ENCODE measurements at regions not wholly inside any gene's neighbourhood (a gene's known extent, or its start where the extent isn't known, plus 50 kb on each side); places are given as distances from the start of the nearest gene placed in this dataset.
"Not testable (repeated sequence)": the region's sequence is repeated elsewhere in the genome, so short reads cannot be mapped to it uniquely, and the experiment has no call there.

- no peak for ATAC-seq
Measured at GRCh38 chr6:43934183-43934802, 164.3 kb downstream of the VEGFA start.

GRCh38 chr6:43933148-43933885 is 163.3 kb downstream of the VEGFA start:
- no peak for ATAC-seq

GRCh38 chr6:43932259-43933147 is 162.5 kb downstream of the VEGFA start:
- no peak for ATAC-seq

- ATAC-seq = no peak
Measured at GRCh38 chr6:43931201-43931600, 161.2 kb downstream of the VEGFA start.

GRCh38 chr6:43930440-43931154 is 160.6 kb downstream of the VEGFA start:
- ATAC-seq = no peak

GRCh38 chr6:43929511-43929910 is 159.5 kb downstream of the VEGFA start:
- ATAC-seq = no peak

- peak; percentile 78 for ATAC-seq
Measured at GRCh38 chr6:43927532-43928210, 157.7 kb downstream of the VEGFA start.

- ATAC-seq = peak; percentile 81
Measured at GRCh38 chr6:43926634-43927531, 156.9 kb downstream of the VEGFA start.

- ATAC-seq = not testable (repeated sequence)
Measured at GRCh38 chr6:43925636-43926139, 155.7 kb downstream of the VEGFA start.

- ATAC-seq = no peak
Measured at GRCh38 chr6:43924222-43924702, 154.3 kb downstream of the VEGFA start.

GRCh38 chr6:43923376-43924221 is 153.6 kb downstream of the VEGFA start:
- ATAC-seq = peak; percentile 31

- no peak for ATAC-seq
Measured at GRCh38 chr6:43922426-43923375, 152.7 kb downstream of the VEGFA start.

- no peak for ATAC-seq
Measured at GRCh38 chr6:43921548-43922425, 151.8 kb downstream of the VEGFA start.

GRCh38 chr6:43921039-43921438 is 151.0 kb downstream of the VEGFA start:
- no peak for ATAC-seq

GRCh38 chr6:43919774-43920173 is 149.8 kb downstream of the VEGFA start:
- no peak for ATAC-seq

GRCh38 chr6:43917878-43918382 is 147.9 kb downstream of the VEGFA start:
- no peak for ATAC-seq

Measured in esophagus mucosa (tissue), 1 donor.